SJSA1 (cell line): ENCODE measurements at regions not wholly inside any gene's neighbourhood (a gene's known extent, or its start where the extent isn't known, plus 50 kb on each side); places are given as distances from the start of the nearest gene placed in this dataset.

Experiments used
- DNase-seq, 2 experiments: peaks; one replicate each; pipeline ENCODE4 v3.0.0-alpha.2; 2015 to 2020; ENCODE audit warnings: low spot score in 2 of 2, low read depth in 1 of 2
- H3K27ac ChIP-seq: fragments of 250-450 bp; sonication (Bioruptor Pico); 2 replicates; pipeline ENCODE4 v1.5.1; 2020; ENCODE audit warnings: mild to moderate bottlenecking, moderate library complexity
- H3K27me3 ChIP-seq: fragments of 250-450 bp; sonication (Bioruptor Pico); replicated peaks from 2 replicates; pipeline ENCODE4 v1.5.1; 2020; ENCODE audit warnings: mild to moderate bottlenecking, moderate library complexity
- H3K36me3 ChIP-seq: fragments of 250-450 bp; sonication (Bioruptor Pico); 2 replicates; pipeline ENCODE4 v1.5.1; 2020; ENCODE audit warnings: mild to moderate bottlenecking
- H3K4me1 ChIP-seq: fragments of 250-450 bp; sonication (Bioruptor Pico); replicated peaks from 2 replicates; pipeline ENCODE4 v1.6.1; 2021; ENCODE audit warnings: mild to moderate bottlenecking
- H3K4me3 ChIP-seq: fragments of 250-450 bp; sonication (Bioruptor Pico); 2 replicates; pipeline ENCODE4 v1.5.1; 2020; ENCODE audit warnings: mild to moderate bottlenecking
- H3K9me3 ChIP-seq: fragments of 250-450 bp; sonication (Bioruptor Pico); replicated peaks from 2 replicates; pipeline ENCODE4 v1.5.1; 2020; ENCODE audit warnings: mild to moderate bottlenecking

GRCh38 chr12:124240493-124240892 is 54.4 kb upstream of the RFLNA start:
- Histone ChIP-seq H3K27ac (no peak overlapping the region), H3K4me3 (no peak overlapping the region), H3K36me3 (no peaks in the 10 kb centered on the region), H3K4me1 (peaks cover 3% of the 10 kb centered on the region; the same call in 1 of the 2 replicates), H3K27me3 (no peaks in the 10 kb centered on the region), H3K9me3 (no peaks in the 10 kb centered on the region)
- DNase-seq: no peak

- H3K4me3 ChIP-seq: no peak overlapping the region
- no peak for DNase-seq
- H3K9me3 ChIP-seq: peaks cover 3% of the 10 kb centered on the region; the same call in 1 of the 2 replicates
- H3K27ac ChIP-seq: no peak overlapping the region
- H3K36me3 ChIP-seq: no peaks in the 10 kb centered on the region
- H3K27me3 ChIP-seq: 0 out of 2 replicates have a peak, but pooled peaks cover 2% of the 10 kb centered on the region
- H3K4me1 ChIP-seq: no peaks in the 10 kb centered on the region; the same call in 1 of the 2 replicates
Observed at GRCh38 chr12:124241776-124242528, 52.9 kb upstream of the RFLNA start.

- peaks cover 6% of the 10 kb centered on the region; the same call in 1 of the 2 replicates for H3K9me3 ChIP-seq
- no peak for DNase-seq
- H3K27me3 ChIP-seq: 0 out of 2 replicates have a peak, but pooled peaks cover 2% of the 10 kb centered on the region
- no peaks in the 10 kb centered on the region for H3K4me1 ChIP-seq
- no peaks in the 10 kb centered on the region for H3K36me3 ChIP-seq
- H3K4me3 ChIP-seq: no peak overlapping the region
- no peak overlapping the region for H3K27ac ChIP-seq
Observed at GRCh38 chr12:124242529-124243065, 52.3 kb upstream of the RFLNA start.

- no peaks in the 10 kb centered on the region for H3K36me3 ChIP-seq
- 0 out of 2 replicates have a peak, but pooled peaks cover 2% of the 10 kb centered on the region for H3K27me3 ChIP-seq
- H3K4me3 ChIP-seq: no peak overlapping the region
- H3K4me1 ChIP-seq: no peaks in the 10 kb centered on the region
- no peak overlapping the region for H3K27ac ChIP-seq
- peaks cover 6% of the 10 kb centered on the region; the same call in 1 of the 2 replicates for H3K9me3 ChIP-seq
- DNase-seq: no peak
Observed at GRCh38 chr12:124243936-124244335, 51.0 kb upstream of the RFLNA start.
